Hepatocyte (in vitro differentiated cells): ENCODE measurements at regions not wholly inside any gene's neighbourhood (a gene's known extent, or its start where the extent isn't known, plus 50 kb on each side); places are given as distances from the start of the nearest gene placed in this dataset.

Source experiments
- CTCF ChIP-seq: fragments of 200-600 bp; sonication (generic); IDR thresholded peaks from 2 replicates; pipeline ENCODE4 v1.5.1; 2016; ENCODE audit warnings: antibody characterized with exemption, mild to moderate bottlenecking; ENCODE audit not compliant: poor library complexity
- EZH2 ChIP-seq: fragments of 200-600 bp; sonication (generic); IDR thresholded peaks from 2 replicates; pipeline ENCODE4 v1.6.1; 2016; ENCODE audit warnings: antibody characterized with exemption, mild to moderate bottlenecking, borderline replicate concordance
- EZH2phosphoT487 ChIP-seq: fragments of 200-600 bp; sonication (generic); IDR thresholded peaks from one replicate; pipeline ENCODE4 v1.6.1; 2018; ENCODE audit warnings: antibody characterized with exemption, mild to moderate bottlenecking, low read depth, moderate library complexity; ENCODE audit not compliant: unreplicated experiment, severe bottlenecking

- TF ChIP-seq EZH2, result no peak
- TF ChIP-seq CTCF, result no peak
- TF ChIP-seq EZH2phosphoT487, result no peak
Measured at GRCh38 chr18:78908462-78909260, 71.0 kb upstream of the SALL3 start.
